GM12878 (cell line): ENCODE measurements at regions not wholly inside any gene's neighbourhood (a gene's known extent, or its start where the extent isn't known, plus 50 kb on each side); places are given as distances from the start of the nearest gene placed in this dataset.
"Not testable (repeated sequence)": the region's sequence is repeated elsewhere in the genome, so short reads cannot be mapped to it uniquely, and the experiment has no call there.

Experiments
- ATAC-seq: fragments of 200-7000 bp; cut with Tn5 transposase; 3 replicates; pipeline ENCODE4 v1.9.1; 2020; ENCODE audit warnings: mild to moderate bottlenecking, moderate library complexity
- BruUV-seq: library from RNA; stranded (reverse); fragments of 400-500 nt; replicated peaks from 2 replicates; lab custom pipeline; 2021; lab: Mats Ljungman, UMichigan
- CTCF ChIA-PET: fragments of 300-600 bp; sonication (Branson Sonifier 250); formaldehyde crosslinking; extraction: SDS; loops from one replicate; lab custom pipeline; 2021; ENCODE audit warnings: inconsistent platforms; lab: Yijun Ruan, JAX
- POLR2A ChIA-PET: fragments of 350-600 bp; formaldehyde crosslinking; extraction: SDS; loops from one replicate; lab custom pipeline; 2021; ENCODE audit warnings: inconsistent platforms; lab: Charles Lee
- RAD21 ChIA-PET: fragments of 300-600 bp; sonication (Branson Sonifier 250); formaldehyde crosslinking; loops from one replicate; lab custom pipeline; 2023; ENCODE audit warnings: antibody characterized with exemption; ENCODE audit not compliant: unreplicated experiment; lab: Charles Lee
- SMC1A ChIA-PET: fragments of 300-600 bp; sonication (Branson Sonifier 250); formaldehyde crosslinking; loops from one replicate; lab custom pipeline; 2023; ENCODE audit not compliant: unreplicated experiment, uncharacterized antibody; lab: Charles Lee
- DNase-seq: peaks from one replicate; pipeline ENCODE4 v3.0.0-alpha.2; 2011; ENCODE audit warnings: low read depth, low spot score
- FAIRE-seq: peaks from 3 replicates; lab custom pipeline; 2011; peaks lifted over from hg19 to GRCh38; lab: Jason Lieb, UNC
- H2AFZ ChIP-seq: 2 replicates; pipeline ENCODE4 v1.6.0; 2011; ENCODE audit warnings: low read depth, low read length, control low read depth; ENCODE audit not compliant: control insufficient read depth
- H3K27ac ChIP-seq: 2 replicates; pipeline ENCODE4 v1.5.1; 2011; ENCODE audit warnings: control low read depth; ENCODE audit not compliant: control insufficient read depth, insufficient read depth
- H3K27me3 ChIP-seq, 2 experiments: replicated peaks in 1 of 2; 2 replicates each; pipeline versions ENCODE4 v1.6.0 to v1.6.1; 2011; ENCODE audit warnings: low read length in 1 of 2; ENCODE audit not compliant: control insufficient read depth in 2 of 2, insufficient read depth in 2 of 2
- H3K36me3 ChIP-seq, 2 experiments: 2 replicates each; pipeline ENCODE4 v1.5.1; 2011; ENCODE audit warnings: low read length in 1 of 2; ENCODE audit not compliant: control insufficient read depth in 2 of 2, insufficient read depth in 2 of 2
- H3K4me1 ChIP-seq: 2 replicates; pipeline ENCODE4 v1.6.1; 2011; ENCODE audit warnings: mild to moderate bottlenecking, low read length, moderate library complexity, mixed read lengths; ENCODE audit not compliant: control insufficient read depth, insufficient read depth
- H3K4me2 ChIP-seq: 2 replicates; pipeline ENCODE4 v1.6.0; 2011; ENCODE audit warnings: control low read depth; ENCODE audit not compliant: control insufficient read depth, insufficient read depth
- H3K4me3 ChIP-seq: fragments of 200-600 bp; sonication (generic); 2 replicates; pipeline ENCODE4 v1.5.1; 2016
- H3K79me2 ChIP-seq: 2 replicates; pipeline ENCODE4 v1.6.0; 2011; ENCODE audit warnings: low read length; ENCODE audit not compliant: control insufficient read depth, insufficient read depth
- H3K9ac ChIP-seq: 2 replicates; pipeline ENCODE4 v1.8.0; 2011; ENCODE audit warnings: low read length, control low read depth, mixed read lengths; ENCODE audit not compliant: control insufficient read depth, insufficient read depth
- H3K9me3 ChIP-seq: replicated peaks from 3 replicates; pipeline ENCODE4 v1.5.1; 2011; ENCODE audit warnings: mild to moderate bottlenecking, low read length; ENCODE audit not compliant: control insufficient read depth, insufficient read depth
- H4K20me1 ChIP-seq: 2 replicates; pipeline ENCODE4 v1.6.0; 2011; ENCODE audit not compliant: control insufficient read depth, insufficient read depth
- ATF7 ChIP-seq: fragments of 450-650 bp; IDR thresholded peaks from 2 replicates; pipeline ENCODE4 v1.6.1; 2016; ENCODE audit warnings: low read depth, mild to moderate bottlenecking
- EP300 ChIP-seq, 2 experiments: fragments of 150-350 bp in 1 of 2; IDR thresholded peaks; 2 replicates each; pipeline ENCODE4 v1.6.1; 2011 to 2012; ENCODE audit warnings: low read depth in 2 of 2, low read length in 2 of 2, borderline replicate concordance in 1 of 2, improper control_type of control experiment in 1 of 2, inconsistent platforms in 1 of 2; ENCODE audit not compliant: control insufficient read depth in 1 of 2
- FOXK2 ChIP-seq: fragments of 450-650 bp; IDR thresholded peaks from 2 replicates; pipeline ENCODE4 v1.6.1; 2017; ENCODE audit warnings: mild to moderate bottlenecking, moderate library complexity
- MTA2 ChIP-seq: fragments of 450-650 bp; IDR thresholded peaks from 2 replicates; pipeline ENCODE4 v1.6.1; 2016; ENCODE audit warnings: low read depth, mild to moderate bottlenecking, moderate library complexity
- NFXL1 ChIP-seq: fragments of 450-650 bp; IDR thresholded peaks from 2 replicates; pipeline ENCODE4 v1.6.1; 2017; ENCODE audit warnings: antibody characterized with exemption, mild to moderate bottlenecking, borderline replicate concordance
- NRF1 ChIP-seq: conservative IDR thresholded peaks from 2 replicates; pipeline ENCODE4 v1.6.1; 2011; ENCODE audit warnings: mild to moderate bottlenecking, low read depth, low read length, improper control_type of control experiment
- PAX5 ChIP-seq: IDR thresholded peaks from 2 replicates; pipeline ENCODE4 v1.6.1; 2011; ENCODE audit warnings: low read depth, low read length, borderline replicate concordance
- POLR2A ChIP-seq: IDR thresholded peaks from 2 replicates; pipeline ENCODE4 v1.6.1; 2011; ENCODE audit warnings: low read depth, mild to moderate bottlenecking, low read length
- POLR2AphosphoS5 ChIP-seq: IDR thresholded peaks from 2 replicates; pipeline ENCODE4 v1.6.1; 2011; ENCODE audit warnings: mild to moderate bottlenecking, low read length, inconsistent platforms
- RAD51 ChIP-seq: fragments of 450-650 bp; IDR thresholded peaks from 2 replicates; pipeline ENCODE4 v1.6.1; 2016; ENCODE audit warnings: moderate library complexity, mild to moderate bottlenecking, inconsistent platforms
- TCF12 ChIP-seq: IDR thresholded peaks from 2 replicates; pipeline ENCODE4 v1.6.1; 2011; ENCODE audit warnings: low read depth, mild to moderate bottlenecking, low read length
- TCF7 ChIP-seq: IDR thresholded peaks from 2 replicates; pipeline ENCODE4 v1.6.1; 2014; ENCODE audit warnings: antibody characterized with exemption, borderline replicate concordance
- YBX1 ChIP-seq: fragments of 450-650 bp; IDR thresholded peaks from 2 replicates; pipeline ENCODE4 v1.6.1; 2016; ENCODE audit warnings: antibody characterized with exemption
- in situ Hi-C: fragments of 300-500 bp; cut with MboI; formaldehyde crosslinking; loops from 9 replicates; pipeline ENCODE4 v1.14.3; 2018; ENCODE audit warnings: mixed read lengths
- intact Hi-C: fragments of 100-400 bp; cut with micrococcal nuclease; formaldehyde crosslinking; loops from one replicate; pipeline ENCODE4 v1.14.2; 2022; ENCODE audit not compliant: unreplicated experiment
- TF ChIP-seq, protein P1 (sequence below): IDR thresholded peaks from 2 replicates; pipeline ENCODE4 v1.6.1; 2011; ENCODE audit warnings: mild to moderate bottlenecking, low read depth, low read length, moderate library complexity; ENCODE audit not compliant: insufficient replicate concordance
- TF ChIP-seq, protein P2 (sequence below): IDR thresholded peaks from 2 replicates; pipeline ENCODE4 v1.6.1; 2012; ENCODE audit warnings: mild to moderate bottlenecking, low read depth, low read length

DNA sequence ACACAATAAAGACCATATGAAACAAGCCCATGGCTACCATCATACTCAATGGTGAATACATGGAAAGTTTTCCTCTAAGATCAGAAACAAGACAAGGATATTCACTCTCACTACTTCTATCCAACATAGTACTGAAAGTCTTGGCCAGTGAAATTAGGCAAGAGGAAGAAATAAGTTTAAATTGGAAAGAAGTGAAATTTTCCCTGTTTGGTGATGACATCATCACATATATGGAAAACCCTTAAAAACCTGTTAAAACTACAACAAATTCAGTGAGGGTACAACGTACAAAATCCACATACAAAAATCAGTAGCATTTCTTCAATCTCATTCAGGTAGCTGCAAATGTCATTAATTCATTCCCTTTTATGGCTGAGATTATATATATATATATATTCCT lies 164.0 kb upstream of the IRS4 start (continued):
- TF ChIP-seq YBX1: no peak

DNA sequence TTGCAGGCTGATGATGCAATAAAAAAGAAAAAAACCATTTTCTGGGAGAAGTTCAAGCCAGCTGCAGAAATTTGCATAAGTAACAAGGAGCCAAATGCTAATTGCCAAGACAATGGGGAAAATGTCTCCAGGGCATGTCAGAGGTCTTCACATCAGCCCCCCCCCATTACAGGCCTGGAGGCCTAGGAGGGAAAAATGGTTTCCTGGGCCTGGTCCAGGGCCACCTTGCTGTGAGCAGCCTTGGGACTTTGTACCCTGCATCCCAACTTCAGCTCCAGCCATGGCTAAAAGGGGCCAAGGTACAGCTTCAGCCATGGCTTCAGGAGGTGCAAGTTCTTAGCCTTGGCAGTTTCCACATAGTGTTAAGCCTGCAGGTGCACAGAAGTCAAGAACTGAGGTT lies 160.0 kb upstream of the IRS4 start:
- FAIRE-seq, H3K9me3 ChIP-seq, intact Hi-C loops: not testable (repeated sequence)

DNA sequence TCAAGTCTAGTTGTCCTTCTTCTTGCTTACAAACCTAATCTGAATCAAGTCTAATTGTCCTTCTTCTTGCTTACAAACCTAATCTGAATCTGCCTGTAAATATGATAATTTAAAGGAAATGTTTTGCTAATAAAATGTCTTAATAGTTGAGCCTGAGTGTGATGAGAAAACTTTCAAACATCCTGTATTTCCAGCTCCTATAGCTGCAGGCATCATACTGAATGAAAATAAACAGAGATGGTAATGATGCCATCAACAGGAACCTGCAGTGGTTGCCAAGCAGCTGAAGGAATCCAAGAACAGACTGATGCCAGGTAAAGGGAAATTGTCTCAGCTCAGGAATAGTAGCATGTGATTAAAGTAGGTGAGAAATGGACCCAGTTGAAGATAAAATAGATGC lies 156.1 kb upstream of the IRS4 start:
- Histone ChIP-seq H3K79me2 (no peaks in the 10 kb centered on the region), H3K4me1 (no peaks in the 10 kb centered on the region), H3K36me3 (no peaks in the 10 kb centered on the region), H3K27me3 (no peaks in the 10 kb centered on the region), H3K4me3 (no peak overlapping the region), H3K9me3 (no peaks in the 10 kb centered on the region), H3K27ac (no peak overlapping the region), H4K20me1 (no peaks in the 10 kb centered on the region), H3K9ac (no peak overlapping the region), H2AFZ (no peak overlapping the region), H3K4me2 (no peak overlapping the region)
- SMC1A ChIA-PET: no interaction called here
- POLR2A ChIA-PET: no interaction called here
- no TSS peak for BruUV-seq
- in situ Hi-C loops (no loop called here), intact Hi-C loops (no loop called here)
- DNase-seq: no peak
- FAIRE-seq: no peak
- RAD21 ChIA-PET: no interaction called here
- CTCF ChIA-PET: interaction anchor here (0.9 kb wide), 1 partner anchor 492 kb away, joined by 3 read pairs; no protein-coding TSS in a partner anchor
- ATAC-seq: no peak
- no peak for TF ChIP-seq YBX1
- no peak for TF ChIP-seq EP300 (IDR thresholded peaks at IDR 0.05; ENCODE audit: borderline replicate concordance in 1 of 2, control insufficient read depth in 1 of 2, low read depth in 2 of 2, low read length in 2 of 2)
- TF ChIP-seq, protein P1, sequence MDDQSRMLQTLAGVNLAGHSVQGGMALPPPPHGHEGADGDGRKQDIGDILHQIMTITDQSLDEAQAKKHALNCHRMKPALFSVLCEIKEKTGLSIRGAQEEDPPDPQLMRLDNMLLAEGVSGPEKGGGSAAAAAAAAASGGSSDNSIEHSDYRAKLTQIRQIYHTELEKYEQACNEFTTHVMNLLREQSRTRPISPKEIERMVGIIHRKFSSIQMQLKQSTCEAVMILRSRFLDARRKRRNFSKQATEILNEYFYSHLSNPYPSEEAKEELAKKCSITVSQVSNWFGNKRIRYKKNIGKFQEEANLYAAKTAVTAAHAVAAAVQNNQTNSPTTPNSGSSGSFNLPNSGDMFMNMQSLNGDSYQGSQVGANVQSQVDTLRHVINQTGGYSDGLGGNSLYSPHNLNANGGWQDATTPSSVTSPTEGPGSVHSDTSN: no peak
- no peak for TF ChIP-seq NRF1
- TF ChIP-seq, protein P2, sequence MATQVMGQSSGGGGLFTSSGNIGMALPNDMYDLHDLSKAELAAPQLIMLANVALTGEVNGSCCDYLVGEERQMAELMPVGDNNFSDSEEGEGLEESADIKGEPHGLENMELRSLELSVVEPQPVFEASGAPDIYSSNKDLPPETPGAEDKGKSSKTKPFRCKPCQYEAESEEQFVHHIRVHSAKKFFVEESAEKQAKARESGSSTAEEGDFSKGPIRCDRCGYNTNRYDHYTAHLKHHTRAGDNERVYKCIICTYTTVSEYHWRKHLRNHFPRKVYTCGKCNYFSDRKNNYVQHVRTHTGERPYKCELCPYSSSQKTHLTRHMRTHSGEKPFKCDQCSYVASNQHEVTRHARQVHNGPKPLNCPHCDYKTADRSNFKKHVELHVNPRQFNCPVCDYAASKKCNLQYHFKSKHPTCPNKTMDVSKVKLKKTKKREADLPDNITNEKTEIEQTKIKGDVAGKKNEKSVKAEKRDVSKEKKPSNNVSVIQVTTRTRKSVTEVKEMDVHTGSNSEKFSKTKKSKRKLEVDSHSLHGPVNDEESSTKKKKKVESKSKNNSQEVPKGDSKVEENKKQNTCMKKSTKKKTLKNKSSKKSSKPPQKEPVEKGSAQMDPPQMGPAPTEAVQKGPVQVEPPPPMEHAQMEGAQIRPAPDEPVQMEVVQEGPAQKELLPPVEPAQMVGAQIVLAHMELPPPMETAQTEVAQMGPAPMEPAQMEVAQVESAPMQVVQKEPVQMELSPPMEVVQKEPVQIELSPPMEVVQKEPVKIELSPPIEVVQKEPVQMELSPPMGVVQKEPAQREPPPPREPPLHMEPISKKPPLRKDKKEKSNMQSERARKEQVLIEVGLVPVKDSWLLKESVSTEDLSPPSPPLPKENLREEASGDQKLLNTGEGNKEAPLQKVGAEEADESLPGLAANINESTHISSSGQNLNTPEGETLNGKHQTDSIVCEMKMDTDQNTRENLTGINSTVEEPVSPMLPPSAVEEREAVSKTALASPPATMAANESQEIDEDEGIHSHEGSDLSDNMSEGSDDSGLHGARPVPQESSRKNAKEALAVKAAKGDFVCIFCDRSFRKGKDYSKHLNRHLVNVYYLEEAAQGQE: no peak
- TF ChIP-seq TCF7: no peak
- TF ChIP-seq FOXK2: no peak
- TF ChIP-seq NFXL1: no peak
- TF ChIP-seq MTA2: no peak
- no peak for TF ChIP-seq ATF7
- TF ChIP-seq RAD51: no peak
- no peak for TF ChIP-seq POLR2AphosphoS5
- TF ChIP-seq TCF12: no peak
- no peak for TF ChIP-seq POLR2A
- TF ChIP-seq PAX5: no peak

More for the DNA sequence above, 160.0 kb upstream of the IRS4 start:
- H3K9ac ChIP-seq, RAD21 ChIA-PET, H3K4me2 ChIP-seq, H2AFZ ChIP-seq, H3K4me1 ChIP-seq, CTCF ChIA-PET, H3K36me3 ChIP-seq, H3K79me2 ChIP-seq, DNase-seq, BruUV-seq, H3K4me3 ChIP-seq, H3K27ac ChIP-seq, POLR2A ChIA-PET, ATAC-seq, H3K27me3 ChIP-seq, SMC1A ChIA-PET, in situ Hi-C loops, H4K20me1 ChIP-seq: not testable (repeated sequence)
